B cell (primary cell): ENCODE measurements at regions not wholly inside any gene's neighbourhood (a gene's known extent, or its start where the extent isn't known, plus 50 kb on each side); places are given as distances from the start of the nearest gene placed in this dataset.

Experiments
- ATAC-seq: fragments of 200-7000 bp; cut with Tn5 transposase; one replicate; pipeline ENCODE4 v1.10.0; 2021; ENCODE audit warnings: low read depth, mild to moderate bottlenecking, moderate number of reproducible peaks, moderate library complexity
- CTCF ChIA-PET: fragments of 350-600 bp; sonication (Branson Sonifier 250); formaldehyde crosslinking; loops from one replicate; lab custom pipeline; 2021; ENCODE audit warnings: antibody characterized with exemption, inconsistent platforms; lab: Charles Lee
- POLR2A ChIA-PET: fragments of 350-600 bp; sonication (Branson Sonifier 250); formaldehyde crosslinking; loops from one replicate; lab custom pipeline; 2021; ENCODE audit warnings: antibody characterized with exemption; lab: Charles Lee
- DNase-seq: peaks from one replicate; pipeline ENCODE4 v3.0.0; 2013
- H2AFZ ChIP-seq: 2 replicates; pipeline ENCODE4 v1.6.1; 2012; ENCODE audit warnings: mild to moderate bottlenecking, low read depth, low read length; ENCODE audit not compliant: insufficient read depth, poor library complexity, severe bottlenecking
- H3K27ac ChIP-seq, 2 donors: 1 replicate in 1 of 2; 2 replicates in 1 of 2; pipeline ENCODE4 v1.5.1; 2012 to 2013; ENCODE audit warnings: low read length in 2 of 2, mild to moderate bottlenecking in 2 of 2, moderate library complexity in 1 of 2
- H3K27me3 ChIP-seq, 4 experiments: fragments of 200-600 bp in 1 of 4; sonication (generic) in 1 of 4; replicated peaks in 1 of 4; 1 replicate in 2 of 4; 2 replicates in 2 of 4; pipeline versions ENCODE4 v1.6.1 to v1.7.0; 2013 to 2016; ENCODE audit warnings: low read length in 3 of 4, mild to moderate bottlenecking in 2 of 4, mixed read lengths in 1 of 4, moderate library complexity in 1 of 4; ENCODE audit not compliant: insufficient read depth in 4 of 4, control insufficient read depth in 3 of 4; ENCODE audit errors: control extremely low read depth in 1 of 4
- H3K36me3 ChIP-seq, 2 experiments: replicated peaks in 1 of 2; 1 replicate in 1 of 2; 2 replicates in 1 of 2; pipeline versions ENCODE4 v1.6.1 to v1.7.1; 2013; ENCODE audit warnings: low read length in 1 of 2; ENCODE audit not compliant: insufficient read depth in 2 of 2, control insufficient read depth in 1 of 2; ENCODE audit errors: control extremely low read depth in 1 of 2, extremely low read depth in 1 of 2
- H3K4me1 ChIP-seq, 2 donors: fragments of 200-600 bp in 1 of 2; sonication (generic) in 1 of 2; 1 replicate in 1 of 2; 2 replicates in 1 of 2; pipeline versions ENCODE4 v1.5.1 to v1.6.1; 2013 to 2017; ENCODE audit warnings: low read length in 2 of 2; ENCODE audit not compliant: control insufficient read depth in 2 of 2, insufficient read depth in 2 of 2
- H3K4me2 ChIP-seq: replicated peaks from 2 replicates; pipeline ENCODE3; 2012; ENCODE audit warnings: mild to moderate bottlenecking, low read depth, low read length; ENCODE audit not compliant: poor library complexity, severe bottlenecking
- H3K4me3 ChIP-seq, 5 experiments: fragments of 200-600 bp in 1 of 5; sonication (generic) in 1 of 5; 1 replicate in 3 of 5; 2 replicates in 2 of 5; pipeline versions ENCODE4 v1.5.1 to v1.7.0; 2011 to 2016; ENCODE audit warnings: low read length in 4 of 5, mild to moderate bottlenecking in 4 of 5, low read depth in 2 of 5, control low read depth in 1 of 5, moderate library complexity in 1 of 5; ENCODE audit not compliant: insufficient read depth in 1 of 5; ENCODE audit errors: control extremely low read depth in 1 of 5, extremely low read depth in 1 of 5
- H3K79me2 ChIP-seq: fragments of 200-600 bp; sonication (generic); one replicate; pipeline ENCODE4 v1.6.0; 2016; ENCODE audit warnings: low read length; ENCODE audit not compliant: control insufficient read depth, insufficient read depth
- H3K9ac ChIP-seq: fragments of 200-600 bp; sonication (generic); 2 replicates; pipeline ENCODE4 v1.6.1; 2017; ENCODE audit warnings: mild to moderate bottlenecking, low read length, moderate library complexity
- H3K9me3 ChIP-seq, 3 donors: one replicate each; pipeline versions ENCODE4 v1.6.1 to v1.7.1; 2013; ENCODE audit warnings: low read length in 2 of 3; ENCODE audit not compliant: control insufficient read depth in 2 of 3, insufficient read depth in 1 of 3; ENCODE audit errors: control extremely low read depth in 1 of 3
- H4K20me1 ChIP-seq: 2 replicates; pipeline ENCODE4 v1.6.0; 2012; ENCODE audit warnings: mild to moderate bottlenecking, low read length; ENCODE audit not compliant: insufficient read depth, control insufficient read depth, poor library complexity, severe bottlenecking
- H3K27ac Mint-ChIP-seq: one replicate; pipeline ENCODE4 v1.8.0; 2021; ENCODE audit warnings: mixed read lengths
- H3K27me3 Mint-ChIP-seq: one replicate; pipeline ENCODE4 v1.8.0; 2021; ENCODE audit warnings: mixed read lengths
- H3K4me1 Mint-ChIP-seq: one replicate; pipeline ENCODE4 v1.8.0; 2021; ENCODE audit warnings: mixed read lengths
- H3K4me3 Mint-ChIP-seq: one replicate; pipeline ENCODE4 v1.8.0; 2021; ENCODE audit warnings: mixed read lengths
- H3K9me3 Mint-ChIP-seq: one replicate; pipeline ENCODE4 v1.8.0; 2022; ENCODE audit warnings: mixed read lengths; ENCODE audit not compliant: insufficient read depth
- CTCF ChIP-seq: fragments of 200-600 bp; IDR thresholded peaks from one replicate; pipeline ENCODE4 v1.8.0; 2022; ENCODE audit warnings: antibody characterized with exemption, mild to moderate bottlenecking
- EZH2 ChIP-seq: IDR thresholded peaks from 2 replicates; pipeline ENCODE4 v1.6.1; 2012; ENCODE audit warnings: borderline replicate concordance, low read depth, mild to moderate bottlenecking, moderate library complexity, low read length; ENCODE audit not compliant: insufficient read depth, poor library complexity, severe bottlenecking
- WGBS: methylation state at CpG from one replicate; pipeline ENCODE4 v1.1.5; 2013; ENCODE audit warnings: missing lambda C conversion rate; ENCODE audit not compliant: insufficient coverage; 5-methylcytosine and 5-hydroxymethylcytosine counted together
- intact Hi-C: fragments of 100-400 bp; cut with micrococcal nuclease; formaldehyde crosslinking; loops from one replicate; pipeline ENCODE4 v1.10.0; 2022

DNA sequence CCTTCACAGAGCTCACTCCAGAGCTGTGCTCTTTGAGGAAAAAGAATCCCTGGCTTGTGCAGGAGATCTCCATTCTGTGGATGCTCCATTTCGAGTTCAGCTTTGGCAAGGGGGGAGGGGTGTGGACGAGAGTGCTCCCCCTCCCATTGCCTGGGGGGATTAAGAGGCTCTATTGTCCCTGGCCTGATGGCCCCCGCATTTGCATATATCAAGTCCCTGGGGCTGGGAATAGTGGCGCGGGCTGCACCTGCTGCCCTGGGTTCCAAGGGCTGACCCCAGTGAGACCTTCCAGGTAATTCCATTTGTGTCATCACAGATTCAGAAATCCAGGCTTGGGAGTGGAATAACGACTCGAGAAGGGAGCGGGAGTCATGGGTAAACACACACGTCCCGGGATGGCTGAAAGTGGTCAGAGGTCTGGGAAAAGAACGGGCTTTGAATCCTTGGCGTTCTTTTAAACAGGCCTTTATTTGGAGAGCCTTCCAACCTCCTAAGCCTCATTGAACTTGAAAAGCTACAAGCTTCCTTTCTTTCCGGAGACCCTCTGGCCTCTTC lies 479.3 kb downstream of the HS3ST3B1 start:
- no peaks in the 10 kb centered on the region for H3K79me2 ChIP-seq
- Mint-ChIP-seq H3K9me3 (no peaks in the 10 kb centered on the region), H3K27ac (no peak overlapping the region), H3K27me3 (peaks cover 18% of the 10 kb centered on the region), H3K4me3 (no peak overlapping the region), H3K4me1 (peaks cover 2% of the 10 kb centered on the region)
- ATAC-seq (no peak), DNase-seq (no peak)
- H4K20me1 ChIP-seq, result no peaks in the 10 kb centered on the region
- H2AFZ ChIP-seq, result no peak overlapping the region
- H3K4me1 ChIP-seq, result no peaks in the 10 kb centered on the region
- intact Hi-C loops, result no loop called here
- H3K9ac ChIP-seq, result no peak overlapping the region
- peaks cover 0 to 15% (median 0%) of the 10 kb centered on the region in 3 donors for H3K9me3 ChIP-seq
- no peak overlapping the region for H3K27ac ChIP-seq
- peaks cover 0 to 3% (median 0%) of the 10 kb centered on the region in 4 experiments for H3K27me3 ChIP-seq
- WGBS, result 87% methylated on average over 12 of the region's 13 CpGs
- no peaks in the 10 kb centered on the region for H3K36me3 ChIP-seq
- ChIA-PET POLR2A (no interaction called here), CTCF (no interaction called here)
- TF ChIP-seq CTCF (no peak), EZH2 (no peak)
- H3K4me2 ChIP-seq, result no peak overlapping the region
- no peak overlapping the region for H3K4me3 ChIP-seq

DNA sequence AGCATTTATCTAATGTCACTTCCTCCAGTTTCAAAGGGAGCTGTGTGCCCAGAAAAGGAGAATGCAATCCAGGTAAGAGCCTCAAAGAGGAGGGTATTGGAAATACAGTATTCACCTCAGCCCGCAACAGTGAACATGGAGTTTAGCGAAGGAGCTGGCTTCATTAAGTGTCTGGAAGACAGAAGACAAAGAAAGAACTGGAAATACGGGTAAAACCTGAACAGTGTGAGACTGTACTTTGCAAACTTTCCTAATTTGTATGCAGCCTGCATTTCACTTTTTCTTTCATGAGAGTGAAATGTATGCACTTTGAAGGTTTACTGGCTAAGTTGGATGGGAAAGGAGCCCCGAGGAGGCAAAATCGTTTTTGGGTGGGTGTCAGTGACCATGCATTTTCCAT lies 478.4 kb downstream of the HS3ST3B1 start:
- ATAC-seq (no peak), DNase-seq (no peak)
- Histone ChIP-seq H3K4me1 (no peaks in the 10 kb centered on the region), H3K4me3 (no peak overlapping the region), H4K20me1 (no peaks in the 10 kb centered on the region), H3K4me2 (no peak overlapping the region), H3K9ac (no peak overlapping the region), H3K79me2 (no peaks in the 10 kb centered on the region), H3K27me3 (no peaks in the 10 kb centered on the region), H3K9me3 (peaks cover 0 to 7% (median 0%) of the 10 kb centered on the region in 3 donors), H3K36me3 (no peaks in the 10 kb centered on the region), H2AFZ (no peak overlapping the region), H3K27ac (no peak overlapping the region)
- CTCF ChIA-PET, result no interaction called here
- 100% methylated on average over 3 of the region's 5 CpGs for WGBS
- peaks cover 4% of the 10 kb centered on the region for H3K9me3 Mint-ChIP-seq
- H3K4me3 Mint-ChIP-seq, result no peak overlapping the region
- H3K27ac Mint-ChIP-seq, result no peak overlapping the region
- no peak for TF ChIP-seq CTCF
- TF ChIP-seq EZH2, result no peak
- peaks cover 22% of the 10 kb centered on the region for H3K27me3 Mint-ChIP-seq
- H3K4me1 Mint-ChIP-seq, result no peaks in the 10 kb centered on the region
- intact Hi-C loops, result no loop called here
- POLR2A ChIA-PET, result no interaction called here
